Prostate gland (tissue), 2 donors: ENCODE measurements at regions not wholly inside any gene's neighbourhood (a gene's known extent, or its start where the extent isn't known, plus 50 kb on each side); places are given as distances from the start of the nearest gene placed in this dataset.

ENCODE experiments used
- POLR2A ChIP-seq: fragments of 450-650 bp; IDR thresholded peaks from one replicate; pipeline ENCODE4 v1.6.1; 2016; ENCODE audit warnings: antibody characterized with exemption, mild to moderate bottlenecking
- POLR2AphosphoS5 ChIP-seq: sonication (generic); formaldehyde crosslinking; IDR thresholded peaks from one replicate; pipeline ENCODE4 v1.6.1; 2017; ENCODE audit warnings: antibody characterized with exemption
- TF ChIP-seq, protein P1 (sequence below), 4 experiments: fragments of 200-600 bp in 2 of 4; fragments of 450-650 bp in 2 of 4; sonication (generic) in 2 of 4; IDR thresholded peaks; 1 replicate in 3 of 4; 2 replicates in 1 of 4; pipeline ENCODE4 v1.5.1; 2016 to 2019; ENCODE audit warnings: antibody characterized with exemption in 4 of 4, mild to moderate bottlenecking in 2 of 4, moderate library complexity in 2 of 4

DNA sequence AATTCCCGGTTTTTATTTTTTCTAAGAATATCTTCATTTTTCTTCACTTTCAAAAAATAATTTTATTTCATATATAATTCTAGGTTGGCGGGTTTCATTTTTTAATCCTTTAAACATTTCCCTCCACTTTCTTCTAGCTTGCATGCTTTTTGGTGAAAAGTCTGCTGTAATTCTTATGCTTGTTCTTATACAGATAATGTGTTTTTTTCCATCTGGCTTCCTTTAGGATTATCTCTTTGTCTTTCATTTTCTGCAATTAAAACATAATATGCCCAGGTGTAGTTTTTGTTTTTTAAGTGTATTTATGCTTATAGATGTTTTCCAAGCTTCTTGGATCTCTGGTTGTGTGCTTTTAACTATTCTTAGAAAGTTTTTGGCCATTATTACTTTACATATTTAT is 341.3 kb upstream of the SEMA3C start:
- TF ChIP-seq POLR2AphosphoS5 (no peak), POLR2A (no peak)
- TF ChIP-seq, protein P1, sequence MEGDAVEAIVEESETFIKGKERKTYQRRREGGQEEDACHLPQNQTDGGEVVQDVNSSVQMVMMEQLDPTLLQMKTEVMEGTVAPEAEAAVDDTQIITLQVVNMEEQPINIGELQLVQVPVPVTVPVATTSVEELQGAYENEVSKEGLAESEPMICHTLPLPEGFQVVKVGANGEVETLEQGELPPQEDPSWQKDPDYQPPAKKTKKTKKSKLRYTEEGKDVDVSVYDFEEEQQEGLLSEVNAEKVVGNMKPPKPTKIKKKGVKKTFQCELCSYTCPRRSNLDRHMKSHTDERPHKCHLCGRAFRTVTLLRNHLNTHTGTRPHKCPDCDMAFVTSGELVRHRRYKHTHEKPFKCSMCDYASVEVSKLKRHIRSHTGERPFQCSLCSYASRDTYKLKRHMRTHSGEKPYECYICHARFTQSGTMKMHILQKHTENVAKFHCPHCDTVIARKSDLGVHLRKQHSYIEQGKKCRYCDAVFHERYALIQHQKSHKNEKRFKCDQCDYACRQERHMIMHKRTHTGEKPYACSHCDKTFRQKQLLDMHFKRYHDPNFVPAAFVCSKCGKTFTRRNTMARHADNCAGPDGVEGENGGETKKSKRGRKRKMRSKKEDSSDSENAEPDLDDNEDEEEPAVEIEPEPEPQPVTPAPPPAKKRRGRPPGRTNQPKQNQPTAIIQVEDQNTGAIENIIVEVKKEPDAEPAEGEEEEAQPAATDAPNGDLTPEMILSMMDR (IDR thresholded peaks at IDR 0.05), result no peak
